Adipocyte (in vitro differentiated cells): ENCODE measurements at regions not wholly inside any gene's neighbourhood (a gene's known extent, or its start where the extent isn't known, plus 50 kb on each side); places are given as distances from the start of the nearest gene placed in this dataset.
A peak's percentile ranks its signal among the peaks of the same experiment; 100 is the strongest.

Experiments used
- DNase-seq: peaks from one replicate; pipeline ENCODE4 v3.0.0-alpha.2; 2015; ENCODE audit warnings: low read depth
- H3K27me3 ChIP-seq: replicated peaks from 2 replicates; pipeline ENCODE4 v1.7.0; 2013; ENCODE audit warnings: mild to moderate bottlenecking, low read length, moderate library complexity; ENCODE audit not compliant: control insufficient read depth, insufficient read depth
- H3K36me3 ChIP-seq: 2 replicates; pipeline ENCODE4 v1.7.0; 2013; ENCODE audit warnings: low read length, mild to moderate bottlenecking, moderate library complexity; ENCODE audit not compliant: control insufficient read depth, insufficient read depth, severe bottlenecking
- H3K4me1 ChIP-seq: 2 replicates; pipeline ENCODE4 v1.7.0; 2013; ENCODE audit warnings: mild to moderate bottlenecking, low read length, moderate library complexity; ENCODE audit not compliant: control insufficient read depth, insufficient read depth
- H3K4me3 ChIP-seq: 2 replicates; pipeline ENCODE4 v1.7.0; 2013; ENCODE audit warnings: mild to moderate bottlenecking, low read length, moderate library complexity
- H3K9ac ChIP-seq: 2 replicates; pipeline ENCODE4 v1.7.0; 2013; ENCODE audit warnings: mild to moderate bottlenecking, low read length, moderate library complexity
- H3K9me3 ChIP-seq: 2 replicates; pipeline ENCODE4 v1.7.0; 2013; ENCODE audit warnings: mild to moderate bottlenecking, low read length, moderate library complexity; ENCODE audit not compliant: control insufficient read depth

GRCh38 chr13:26988059-26988769 lies 183.4 kb downstream of the USP12 start:
- H3K9me3 ChIP-seq: no peaks in the 10 kb centered on the region
- peaks cover 22% of the 10 kb centered on the region for H3K27me3 ChIP-seq
- H3K4me1 ChIP-seq: peaks cover 11% of the 10 kb centered on the region
- H3K4me3 ChIP-seq: no peak overlapping the region
- no peaks in the 10 kb centered on the region for H3K36me3 ChIP-seq
- H3K9ac ChIP-seq: no peak overlapping the region
- no peak for DNase-seq

- Histone ChIP-seq H3K4me1 (peaks cover 14% of the 10 kb centered on the region), H3K4me3 (no peak overlapping the region), H3K9ac (no peak overlapping the region), H3K36me3 (no peaks in the 10 kb centered on the region), H3K9me3 (no peaks in the 10 kb centered on the region), H3K27me3 (peaks cover 22% of the 10 kb centered on the region)
- DNase-seq: no peak
These were observed 184.1 kb downstream of the USP12 start for GRCh38 chr13:26987486-26988013.

GRCh38 chr13:26985285-26985878 lies 186.2 kb downstream of the USP12 start:
- Histone ChIP-seq H3K4me3 (no peak overlapping the region), H3K9ac (no peak overlapping the region), H3K9me3 (no peaks in the 10 kb centered on the region), H3K36me3 (no peaks in the 10 kb centered on the region), H3K4me1 (peaks cover 8% of the 10 kb centered on the region), H3K27me3 (peaks cover 14% of the 10 kb centered on the region)
- peak; percentile 90 for DNase-seq

GRCh38 chr13:26984337-26984736 lies 187.3 kb downstream of the USP12 start:
- no peak overlapping the region for H3K9ac ChIP-seq
- H3K4me1 ChIP-seq: peaks cover 8% of the 10 kb centered on the region
- DNase-seq: no peak
- no peaks in the 10 kb centered on the region for H3K9me3 ChIP-seq
- H3K36me3 ChIP-seq: no peaks in the 10 kb centered on the region
- no peak overlapping the region for H3K4me3 ChIP-seq
- peaks cover 15% of the 10 kb centered on the region for H3K27me3 ChIP-seq

GRCh38 chr13:26983543-26984320 lies 187.9 kb downstream of the USP12 start:
- DNase-seq: no peak
- peak overlapping the region; percentile 39 for H3K9ac ChIP-seq
- H3K9me3 ChIP-seq: no peaks in the 10 kb centered on the region
- peaks cover 15% of the 10 kb centered on the region for H3K27me3 ChIP-seq
- peak overlapping the region; percentile 73 for H3K4me3 ChIP-seq
- H3K4me1 ChIP-seq: peaks cover 8% of the 10 kb centered on the region
- H3K36me3 ChIP-seq: no peaks in the 10 kb centered on the region

- peaks cover 8% of the 10 kb centered on the region for H3K4me1 ChIP-seq
- no peaks in the 10 kb centered on the region for H3K9me3 ChIP-seq
- H3K36me3 ChIP-seq: no peaks in the 10 kb centered on the region
- H3K4me3 ChIP-seq: no peak overlapping the region
- no peak for DNase-seq
- H3K9ac ChIP-seq: no peak overlapping the region
- peaks cover 24% of the 10 kb centered on the region for H3K27me3 ChIP-seq
These were observed 191.2 kb downstream of the USP12 start for GRCh38 chr13:26980099-26981031.

GRCh38 chr13:26979334-26979733 lies 192.3 kb downstream of the USP12 start:
- Histone ChIP-seq H3K9me3 (no peaks in the 10 kb centered on the region), H3K4me3 (no peak overlapping the region), H3K4me1 (peaks cover 8% of the 10 kb centered on the region), H3K27me3 (peaks cover 25% of the 10 kb centered on the region), H3K9ac (no peak overlapping the region), H3K36me3 (no peaks in the 10 kb centered on the region)
- no peak for DNase-seq

GRCh38 chr13:26978081-26978860 lies 193.3 kb downstream of the USP12 start:
- Histone ChIP-seq H3K36me3 (no peaks in the 10 kb centered on the region), H3K4me3 (no peak overlapping the region), H3K9me3 (no peaks in the 10 kb centered on the region), H3K9ac (no peak overlapping the region), H3K27me3 (peaks cover 32% of the 10 kb centered on the region), H3K4me1 (peaks cover 4% of the 10 kb centered on the region)
- no peak for DNase-seq

GRCh38 chr13:26977541-26977940 lies 194.1 kb downstream of the USP12 start:
- no peaks in the 10 kb centered on the region for H3K36me3 ChIP-seq
- H3K9ac ChIP-seq: no peak overlapping the region
- no peak for DNase-seq
- no peaks in the 10 kb centered on the region for H3K9me3 ChIP-seq
- H3K4me3 ChIP-seq: no peak overlapping the region
- peaks cover 32% of the 10 kb centered on the region for H3K27me3 ChIP-seq
- peaks cover under 1% of the 10 kb centered on the region for H3K4me1 ChIP-seq

- Histone ChIP-seq H3K36me3 (no peaks in the 10 kb centered on the region), H3K9me3 (no peaks in the 10 kb centered on the region), H3K4me3 (no peak overlapping the region), H3K27me3 (peaks cover 32% of the 10 kb centered on the region), H3K9ac (no peak overlapping the region), H3K4me1 (no peaks in the 10 kb centered on the region)
- DNase-seq: no peak
These were observed 195.3 kb downstream of the USP12 start for GRCh38 chr13:26976313-26976712.
